Natural killer cell (primary cell): ENCODE measurements at regions not wholly inside any gene's neighbourhood (a gene's known extent, or its start where the extent isn't known, plus 50 kb on each side); places are given as distances from the start of the nearest gene placed in this dataset.

Source experiments
- ATAC-seq, 3 donors: fragments of 150-1000 bp in 2 of 3; fragments of 200-7000 bp in 1 of 3; cut with Tn5 transposase; 1 replicate in 1 of 3; 2 replicates in 2 of 3; pipeline ENCODE4 v1.10.0; 2021; ENCODE audit warnings: mild to moderate bottlenecking in 2 of 3, moderate library complexity in 2 of 3
- DNase-seq, 2 donors: peaks; one replicate each; pipeline versions ENCODE4 v3.0.0 to v3.0.0-alpha.2; 2013 to 2021; ENCODE audit warnings: mixed read lengths in 1 of 2
- H3K27ac ChIP-seq: one replicate; pipeline ENCODE4 v1.5.1; 2013; ENCODE audit warnings: mild to moderate bottlenecking, low read length
- H3K27me3 ChIP-seq: one replicate; pipeline ENCODE4 v1.6.1; 2013; ENCODE audit warnings: low read length; ENCODE audit not compliant: control insufficient read depth, insufficient read depth
- H3K36me3 ChIP-seq: one replicate; pipeline ENCODE4 v1.6.1; 2013; ENCODE audit warnings: low read length; ENCODE audit not compliant: control insufficient read depth, insufficient read depth
- H3K4me1 ChIP-seq: one replicate; pipeline ENCODE4 v1.6.1; 2013; ENCODE audit warnings: low read length; ENCODE audit not compliant: control insufficient read depth, insufficient read depth
- H3K4me3 ChIP-seq: one replicate; pipeline ENCODE4 v1.5.1; 2013; ENCODE audit warnings: low read length
- H3K9me3 ChIP-seq: one replicate; pipeline ENCODE4 v1.6.1; 2013; ENCODE audit warnings: low read length; ENCODE audit not compliant: control insufficient read depth, insufficient read depth
- H3K27ac Mint-ChIP-seq, 2 donors: one replicate each; pipeline ENCODE4 v1.8.0; 2022; ENCODE audit warnings: mild to moderate bottlenecking in 2 of 2, mixed read lengths in 2 of 2, moderate library complexity in 1 of 2
- H3K27me3 Mint-ChIP-seq, 2 donors: one replicate each; pipeline ENCODE4 v1.8.0; 2022; ENCODE audit warnings: low read depth in 2 of 2, mixed read lengths in 2 of 2
- H3K36me3 Mint-ChIP-seq: one replicate; pipeline ENCODE4 v1.8.0; 2022; ENCODE audit warnings: mixed read lengths
- H3K4me1 Mint-ChIP-seq, 2 donors: one replicate each; pipeline ENCODE4 v1.8.0; 2022; ENCODE audit warnings: mixed read lengths in 2 of 2
- H3K4me3 Mint-ChIP-seq: one replicate; pipeline ENCODE4 v1.8.0; 2022; ENCODE audit warnings: mild to moderate bottlenecking, moderate library complexity, mixed read lengths
- H3K9me3 Mint-ChIP-seq, 2 donors: one replicate each; pipeline ENCODE4 v1.8.0; 2022; ENCODE audit warnings: mixed read lengths in 2 of 2
- WGBS: methylation state at CpG from one replicate; pipeline ENCODE4 v1.1.7; 2013; ENCODE audit warnings: missing lambda C conversion rate; ENCODE audit not compliant: insufficient coverage; 5-methylcytosine and 5-hydroxymethylcytosine counted together
- intact Hi-C: fragments of 100-400 bp; cut with micrococcal nuclease; formaldehyde crosslinking; loops from one replicate; pipeline ENCODE4 v1.14.2; 2022
- TF ChIP-seq, protein P1 (sequence below): fragments of 200-600 bp; IDR thresholded peaks from one replicate; pipeline ENCODE4 v1.8.0; 2022; ENCODE audit warnings: antibody characterized with exemption

DNA sequence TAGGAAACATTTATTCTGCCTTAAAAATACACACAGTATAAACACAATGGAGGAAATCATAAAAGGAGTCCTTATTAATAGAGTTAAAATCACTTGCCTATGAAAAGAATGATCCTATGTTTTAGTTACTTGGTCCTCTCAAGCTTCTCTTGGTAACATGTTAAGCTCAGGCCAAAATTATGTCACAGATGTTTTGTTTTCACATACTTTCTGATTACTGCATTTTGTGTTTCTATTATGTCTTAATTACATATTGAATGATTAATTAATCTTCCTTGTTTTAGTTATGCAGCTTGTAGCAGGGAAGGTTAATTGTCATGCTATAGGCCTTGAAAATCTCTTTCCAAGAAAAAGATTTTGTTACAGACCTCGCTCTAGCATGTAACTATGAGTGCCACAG lies 406.0 kb downstream of the PLA2G4A start:
- H3K36me3 ChIP-seq = no peaks in the 10 kb centered on the region
- TF ChIP-seq, protein P1, sequence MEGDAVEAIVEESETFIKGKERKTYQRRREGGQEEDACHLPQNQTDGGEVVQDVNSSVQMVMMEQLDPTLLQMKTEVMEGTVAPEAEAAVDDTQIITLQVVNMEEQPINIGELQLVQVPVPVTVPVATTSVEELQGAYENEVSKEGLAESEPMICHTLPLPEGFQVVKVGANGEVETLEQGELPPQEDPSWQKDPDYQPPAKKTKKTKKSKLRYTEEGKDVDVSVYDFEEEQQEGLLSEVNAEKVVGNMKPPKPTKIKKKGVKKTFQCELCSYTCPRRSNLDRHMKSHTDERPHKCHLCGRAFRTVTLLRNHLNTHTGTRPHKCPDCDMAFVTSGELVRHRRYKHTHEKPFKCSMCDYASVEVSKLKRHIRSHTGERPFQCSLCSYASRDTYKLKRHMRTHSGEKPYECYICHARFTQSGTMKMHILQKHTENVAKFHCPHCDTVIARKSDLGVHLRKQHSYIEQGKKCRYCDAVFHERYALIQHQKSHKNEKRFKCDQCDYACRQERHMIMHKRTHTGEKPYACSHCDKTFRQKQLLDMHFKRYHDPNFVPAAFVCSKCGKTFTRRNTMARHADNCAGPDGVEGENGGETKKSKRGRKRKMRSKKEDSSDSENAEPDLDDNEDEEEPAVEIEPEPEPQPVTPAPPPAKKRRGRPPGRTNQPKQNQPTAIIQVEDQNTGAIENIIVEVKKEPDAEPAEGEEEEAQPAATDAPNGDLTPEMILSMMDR = no peak
- WGBS = 76% methylated on average over 1 of the region's 1 CpG
- Mint-ChIP-seq H3K9me3 (peaks cover 5 to 10% of the 10 kb centered on the region in 2 donors), H3K4me1 (no peaks in the 10 kb centered on the region), H3K27ac (no peak overlapping the region), H3K4me3 (no peak overlapping the region), H3K27me3 (no peaks in the 10 kb centered on the region), H3K36me3 (no peaks in the 10 kb centered on the region)
- no peaks in the 10 kb centered on the region for H3K4me1 ChIP-seq
- no peaks in the 10 kb centered on the region for H3K9me3 ChIP-seq
- H3K27me3 ChIP-seq = no peaks in the 10 kb centered on the region
- no peak overlapping the region for H3K27ac ChIP-seq
- no peak for ATAC-seq
- H3K4me3 ChIP-seq = no peak overlapping the region
- intact Hi-C loops = no loop called here
- DNase-seq = no peak

- Mint-ChIP-seq H3K9me3 (peaks cover 11 to 12% of the 10 kb centered on the region in 2 donors), H3K27me3 (no peaks in the 10 kb centered on the region), H3K4me3 (no peak overlapping the region), H3K36me3 (no peaks in the 10 kb centered on the region), H3K4me1 (no peaks in the 10 kb centered on the region), H3K27ac (no peak overlapping the region)
- no peaks in the 10 kb centered on the region for H3K27me3 ChIP-seq
- ATAC-seq (no peak), DNase-seq (no peak)
- H3K27ac ChIP-seq = no peak overlapping the region
- TF ChIP-seq, protein P1 = no peak
- H3K9me3 ChIP-seq = no peaks in the 10 kb centered on the region
- H3K4me3 ChIP-seq = no peak overlapping the region
- intact Hi-C loops = no loop called here
- no peaks in the 10 kb centered on the region for H3K4me1 ChIP-seq
- no peaks in the 10 kb centered on the region for H3K36me3 ChIP-seq
- WGBS = 50% methylated on average over 1 of the region's 2 CpGs
Observed at GRCh38 chr1:187236199-187236598, 407.4 kb downstream of the PLA2G4A start.

DNA sequence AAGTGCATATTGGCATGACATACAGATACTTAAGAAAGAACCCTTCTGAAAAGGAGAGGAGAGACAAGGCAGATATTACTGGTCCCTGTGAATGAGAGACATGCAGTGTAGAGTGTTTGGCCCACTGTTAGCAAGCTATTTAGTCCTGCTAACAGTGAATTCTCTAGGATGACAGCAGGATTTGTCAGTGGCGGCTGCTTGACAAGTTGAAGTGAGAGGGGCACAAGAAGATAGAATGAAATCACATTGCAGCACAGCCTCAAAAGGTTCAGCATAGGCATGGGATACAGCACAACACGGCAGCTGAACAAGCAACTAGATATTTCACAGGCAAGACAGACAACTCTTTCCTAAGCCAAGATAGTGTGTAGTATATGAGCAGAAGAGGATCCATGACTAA lies 407.9 kb downstream of the PLA2G4A start:
- Mint-ChIP-seq H3K27ac (no peak overlapping the region), H3K4me1 (no peaks in the 10 kb centered on the region), H3K27me3 (no peaks in the 10 kb centered on the region), H3K36me3 (no peaks in the 10 kb centered on the region), H3K9me3 (peaks cover 16 to 17% of the 10 kb centered on the region in 2 donors), H3K4me3 (no peak overlapping the region)
- Histone ChIP-seq H3K36me3 (no peaks in the 10 kb centered on the region), H3K4me3 (no peak overlapping the region), H3K27ac (no peak overlapping the region), H3K27me3 (no peaks in the 10 kb centered on the region), H3K4me1 (no peaks in the 10 kb centered on the region), H3K9me3 (no peaks in the 10 kb centered on the region)
- ATAC-seq (no peak), DNase-seq (no peak)
- intact Hi-C loops = no loop called here
- 81% methylated on average over 2 of the region's 2 CpGs for WGBS
- TF ChIP-seq, protein P1 = no peak

DNA sequence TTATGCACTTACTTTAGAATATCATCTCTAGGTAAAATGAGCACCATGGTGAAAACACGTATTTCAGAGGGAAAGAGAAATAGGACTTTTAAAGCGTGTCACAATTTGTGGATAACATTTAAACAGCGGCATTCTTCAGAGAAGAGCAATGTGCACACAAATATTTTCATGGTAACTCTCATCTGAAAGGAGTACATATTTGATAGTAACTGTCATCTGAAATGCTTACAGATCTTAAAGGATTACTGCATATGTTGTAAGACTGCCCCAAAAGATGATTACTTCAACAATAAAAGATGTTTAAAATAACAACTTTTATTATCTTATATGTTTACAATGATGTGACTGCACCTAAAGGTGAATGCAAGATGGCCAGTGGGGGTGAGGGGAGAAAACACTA lies 408.8 kb downstream of the PLA2G4A start:
- ATAC-seq (no peak), DNase-seq (no peak)
- H3K9me3 Mint-ChIP-seq = peaks cover 18 to 21% of the 10 kb centered on the region in 2 donors
- H3K27ac Mint-ChIP-seq = no peak overlapping the region
- TF ChIP-seq, protein P1 = no peak
- H3K27me3 ChIP-seq = no peaks in the 10 kb centered on the region
- no peaks in the 10 kb centered on the region for H3K4me1 ChIP-seq
- H3K36me3 ChIP-seq = no peaks in the 10 kb centered on the region
- H3K4me3 ChIP-seq = no peak overlapping the region
- intact Hi-C loops = no loop called here
- H3K36me3 Mint-ChIP-seq = no peaks in the 10 kb centered on the region
- H3K27me3 Mint-ChIP-seq = no peaks in the 10 kb centered on the region
- no peak overlapping the region for H3K4me3 Mint-ChIP-seq
- no peaks in the 10 kb centered on the region for H3K9me3 ChIP-seq
- WGBS = 97% methylated on average over 3 of the region's 3 CpGs
- no peak overlapping the region for H3K27ac ChIP-seq
- H3K4me1 Mint-ChIP-seq = no peaks in the 10 kb centered on the region
